PC-3 (cell line): ENCODE measurements at regions not wholly inside any gene's neighbourhood (a gene's known extent, or its start where the extent isn't known, plus 50 kb on each side); places are given as distances from the start of the nearest gene placed in this dataset.

Experiments used
- ATAC-seq: fragments of 200-7000 bp; cut with Tn5 transposase; 2 replicates; pipeline ENCODE4 v1.9.1; 2020; ENCODE audit warnings: mild to moderate bottlenecking, moderate library complexity
- BruUV-seq: library from RNA; stranded (reverse); fragments of 400-500 nt; replicated peaks from 2 replicates; lab custom pipeline; 2021; lab: Mats Ljungman, UMichigan
- CTCF ChIA-PET: fragments of 300-600 bp; sonication (Branson Sonifier 250); formaldehyde crosslinking; loops from one replicate; lab custom pipeline; 2022; ENCODE audit warnings: antibody characterized with exemption; lab: Charles Lee
- POLR2A ChIA-PET: fragments of 300-600 bp; sonication (Branson Sonifier 250); formaldehyde crosslinking; loops from one replicate; lab custom pipeline; 2022; ENCODE audit warnings: antibody characterized with exemption; ENCODE audit not compliant: unreplicated experiment; lab: Charles Lee
- DNase-seq: peaks from one replicate; pipeline ENCODE4 v3.0.0-alpha.2; 2015
- H2AFZ ChIP-seq: fragments of 300-600 bp; sonication (generic); 2 replicates; pipeline ENCODE4 v1.6.0; 2016; ENCODE audit warnings: antibody characterized with exemption, low read length
- H3F3A ChIP-seq: fragments of 300-600 bp; sonication (generic); one replicate; pipeline ENCODE4 v1.6.0; 2017; ENCODE audit warnings: antibody characterized with exemption, low read length, control low read depth, mild to moderate bottlenecking; ENCODE audit not compliant: unreplicated experiment
- H3K27ac ChIP-seq: fragments of 300-600 bp; sonication (generic); 2 replicates; pipeline ENCODE4 v1.5.1; 2016; ENCODE audit warnings: mild to moderate bottlenecking, low read length
- H3K27me3 ChIP-seq: fragments of 300-600 bp; sonication (generic); 2 replicates; pipeline ENCODE4 v1.6.1; 2016; ENCODE audit warnings: low read length, mixed read lengths
- H3K36me3 ChIP-seq: fragments of 300-600 bp; sonication (generic); 2 replicates; pipeline ENCODE4 v1.6.1; 2016; ENCODE audit warnings: low read depth, mixed run types, low read length, mixed read lengths
- H3K4me1 ChIP-seq: fragments of 300-600 bp; sonication (generic); 2 replicates; pipeline ENCODE4 v1.5.1; 2016; ENCODE audit warnings: low read length; ENCODE audit not compliant: insufficient read depth
- H3K4me2 ChIP-seq: fragments of 300-600 bp; sonication (generic); 2 replicates; pipeline ENCODE4 v1.6.0; 2016; ENCODE audit warnings: low read length
- H3K4me3 ChIP-seq: fragments of 300-600 bp; sonication (generic); 2 replicates; pipeline ENCODE4 v1.5.1; 2016; ENCODE audit warnings: mild to moderate bottlenecking, low read length, mixed read lengths
- H3K79me2 ChIP-seq: fragments of 300-600 bp; sonication (generic); 2 replicates; pipeline ENCODE4 v1.6.1; 2017; ENCODE audit warnings: low read length, mixed read lengths
- H3K9ac ChIP-seq: fragments of 300-600 bp; sonication (generic); 2 replicates; pipeline ENCODE4 v1.6.0; 2016; ENCODE audit warnings: mild to moderate bottlenecking, low read length
- H3K9me2 ChIP-seq: fragments of 300-600 bp; sonication (generic); replicated peaks from 2 replicates; pipeline ENCODE4 v1.6.1; 2016; ENCODE audit warnings: mixed run types, low read length, mixed read lengths
- H3K9me3 ChIP-seq: fragments of 300-600 bp; sonication (generic); 2 replicates; pipeline ENCODE4 v1.6.1; 2016; ENCODE audit warnings: low read length, mixed read lengths
- H4K20me1 ChIP-seq: fragments of 300-600 bp; sonication (generic); 2 replicates; pipeline ENCODE4 v1.6.1; 2016; ENCODE audit warnings: low read length, mixed read lengths
- CTCF ChIP-seq: fragments of 300-600 bp; sonication (generic); conservative IDR thresholded peaks from 2 replicates; pipeline ENCODE4 v1.5.1; 2017; ENCODE audit warnings: antibody characterized with exemption, low read depth, mild to moderate bottlenecking, low read length
- EZH2 ChIP-seq: fragments of 300-600 bp; sonication (generic); IDR thresholded peaks from one replicate; pipeline ENCODE4 v1.6.1; 2017; ENCODE audit warnings: antibody characterized with exemption, mild to moderate bottlenecking, low read length; ENCODE audit not compliant: unreplicated experiment
- EZH2phosphoT487 ChIP-seq: fragments of 300-600 bp; sonication (generic); IDR thresholded peaks from 2 replicates; pipeline ENCODE4 v1.6.1; 2018; ENCODE audit warnings: mild to moderate bottlenecking, antibody characterized with exemption, low read length, borderline replicate concordance
- intact Hi-C: fragments of 100-400 bp; cut with micrococcal nuclease; formaldehyde crosslinking; loops from 2 replicates; pipeline ENCODE4 v1.9.0; 2023

DNA sequence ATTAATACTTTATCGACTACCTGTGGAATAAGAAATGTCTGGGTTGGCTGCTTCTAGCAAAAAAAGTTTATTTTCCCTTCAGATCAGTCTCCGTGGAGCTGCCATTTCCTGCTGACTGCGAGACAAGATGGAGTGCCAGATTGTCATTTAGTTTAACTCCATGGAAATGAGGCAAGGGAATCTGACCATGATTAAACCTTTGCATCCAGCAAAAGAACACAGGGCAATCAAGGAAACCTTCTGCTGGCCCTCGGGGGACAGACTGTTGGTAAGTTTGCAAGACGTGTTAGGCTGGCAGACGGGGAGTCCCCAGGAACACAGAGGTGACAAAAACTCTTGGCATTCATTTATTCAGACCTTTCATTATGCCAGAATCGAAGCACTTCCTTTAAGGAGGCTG is 52.2 kb upstream of the SPACA1 start:
- Histone ChIP-seq H3K36me3 (no peaks in the 10 kb centered on the region), H3K9me2 (no peaks in the 10 kb centered on the region), H3K9ac (no peak overlapping the region), H3K4me2 (no peak overlapping the region), H2AFZ (no peak overlapping the region), H3K27me3 (peaks cover 52% of the 10 kb centered on the region), H4K20me1 (no peaks in the 10 kb centered on the region), H3F3A (no peaks in the 10 kb centered on the region), H3K4me1 (no peaks in the 10 kb centered on the region), H3K4me3 (no peak overlapping the region), H3K27ac (no peak overlapping the region), H3K79me2 (no peaks in the 10 kb centered on the region), H3K9me3 (no peaks in the 10 kb centered on the region)
- no peak for TF ChIP-seq CTCF
- TF ChIP-seq EZH2 = no peak
- no peak for TF ChIP-seq EZH2phosphoT487
- DNase-seq (no peak), ATAC-seq (no peak)
- intact Hi-C loops = no loop called here
- CTCF ChIA-PET = no interaction called here
- POLR2A ChIA-PET = no interaction called here
- no TSS peak for BruUV-seq

DNA sequence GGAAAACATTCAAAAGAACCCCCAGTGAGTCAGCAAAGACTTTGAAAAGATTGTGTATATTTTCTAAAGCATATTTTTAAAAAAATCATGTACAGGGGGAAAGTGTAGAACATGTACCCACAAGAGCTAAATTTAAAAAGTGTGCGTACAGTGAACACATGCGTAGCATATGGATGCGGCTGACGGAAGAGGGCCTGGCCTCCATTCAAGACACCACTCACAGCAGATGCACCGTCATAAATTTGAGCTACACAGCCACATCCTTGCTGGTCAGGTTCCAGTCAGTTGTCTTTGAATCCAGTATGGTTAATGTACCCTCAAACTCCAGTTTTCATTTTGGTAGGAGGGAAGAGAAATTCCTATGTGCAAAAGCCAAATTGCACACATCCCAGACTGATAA is 54.3 kb upstream of the SPACA1 start:
- H3K79me2 ChIP-seq = no peaks in the 10 kb centered on the region
- no peak overlapping the region for H3K27ac ChIP-seq
- no peaks in the 10 kb centered on the region for H4K20me1 ChIP-seq
- ChIA-PET CTCF (no interaction called here), POLR2A (no interaction called here)
- H3K4me3 ChIP-seq = no peak overlapping the region
- BruUV-seq = no TSS peak
- intact Hi-C loops = no loop called here
- H3F3A ChIP-seq = no peaks in the 10 kb centered on the region
- H3K4me1 ChIP-seq = no peaks in the 10 kb centered on the region
- no peak for TF ChIP-seq EZH2phosphoT487
- TF ChIP-seq CTCF = no peak
- no peak for TF ChIP-seq EZH2
- no peak for DNase-seq
- peaks cover 39% of the 10 kb centered on the region for H3K27me3 ChIP-seq
- no peak overlapping the region for H3K4me2 ChIP-seq
- H3K9ac ChIP-seq = no peak overlapping the region
- ATAC-seq = no peak
- no peaks in the 10 kb centered on the region for H3K9me2 ChIP-seq
- H3K36me3 ChIP-seq = no peaks in the 10 kb centered on the region
- no peaks in the 10 kb centered on the region for H3K9me3 ChIP-seq
- H2AFZ ChIP-seq = no peak overlapping the region

DNA sequence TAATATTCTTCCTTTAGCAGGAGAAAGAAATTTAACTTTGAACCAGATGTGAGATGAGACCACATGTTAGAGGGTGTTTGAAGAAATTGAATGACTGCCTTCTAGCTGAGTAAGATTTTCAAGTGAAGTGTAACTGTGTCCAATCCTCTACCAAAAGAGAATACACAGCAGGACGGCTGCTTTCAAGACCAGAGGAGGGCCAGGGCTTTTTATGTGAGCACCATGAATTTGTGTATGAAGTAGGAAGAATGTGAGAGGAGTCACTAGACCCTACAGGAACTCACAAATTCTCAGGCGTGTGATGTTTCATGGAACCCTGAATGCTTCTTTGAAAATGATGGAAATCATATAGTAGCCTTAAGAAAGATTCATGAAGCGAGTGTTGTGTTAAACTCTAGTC is 56.8 kb upstream of the SPACA1 start:
- intact Hi-C loops = no loop called here
- ChIA-PET POLR2A (no interaction called here), CTCF (no interaction called here)
- no peaks in the 10 kb centered on the region for H3K36me3 ChIP-seq
- no peaks in the 10 kb centered on the region for H3K4me1 ChIP-seq
- ATAC-seq (no peak), DNase-seq (no peak)
- H3K9ac ChIP-seq = no peak overlapping the region
- no peaks in the 10 kb centered on the region for H3K9me3 ChIP-seq
- BruUV-seq = no TSS peak
- H3F3A ChIP-seq = no peaks in the 10 kb centered on the region
- peaks cover 21% of the 10 kb centered on the region for H3K27me3 ChIP-seq
- no peaks in the 10 kb centered on the region for H3K79me2 ChIP-seq
- H4K20me1 ChIP-seq = no peaks in the 10 kb centered on the region
- no peak overlapping the region for H3K27ac ChIP-seq
- H3K4me3 ChIP-seq = no peak overlapping the region
- no peak overlapping the region for H2AFZ ChIP-seq
- H3K9me2 ChIP-seq = no peaks in the 10 kb centered on the region
- H3K4me2 ChIP-seq = no peak overlapping the region
- no peak for TF ChIP-seq CTCF
- TF ChIP-seq EZH2phosphoT487 = no peak
- no peak for TF ChIP-seq EZH2
